ENCODE measurements at regions not wholly inside any gene's neighbourhood (a gene's known extent, or its start where the extent isn't known, plus 50 kb on each side); places are given as distances from the start of the nearest gene placed in this dataset.

- Histone ChIP-seq H3K27me3 (ENCODE audit: insufficient read depth, low read length) (no peaks in the 10 kb centered on the region), H3K9me2 (ENCODE audit: low read depth, low read length) (no peaks in the 10 kb centered on the region), H3K36me3 (ENCODE audit: insufficient read depth, low read length) (no peaks in the 10 kb centered on the region), H3K79me2 (ENCODE audit: insufficient read depth, low read length) (no peaks in the 10 kb centered on the region), H3K27ac (ENCODE audit: low read depth, low read length, poor library complexity, severe bottlenecking) (no peak overlapping the region), H2AFZ (ENCODE audit: low read length) (no peak overlapping the region), H3F3A (ENCODE audit: insufficient read depth, low read length) (no peaks in the 10 kb centered on the region), H3K4me3 (ENCODE audit: low read depth, low read length, poor library complexity, severe bottlenecking) (no peak overlapping the region), H3K4me1 (ENCODE audit: insufficient read depth, low read length, severe bottlenecking) (peaks cover 46% of the 10 kb centered on the region), H3K9me3 (ENCODE audit: low read length) (peaks cover 3% of the 10 kb centered on the region; the same call in 1 of the 2 replicates), H3K4me2 (ENCODE audit: low read length) (no peak overlapping the region), H3K9ac (ENCODE audit: low read length) (no peak overlapping the region), H4K20me1 (ENCODE audit: insufficient read depth, low read length) (no peaks in the 10 kb centered on the region)
- TF ChIP-seq EZH2 (IDR thresholded peaks at IDR 0.05; ENCODE audit: borderline replicate concordance, low read length) (no peak), CTCF (IDR thresholded peaks at IDR 0.05; ENCODE audit: low read length) (no peak)
These were observed 234.3 kb downstream of the TLE3 start for GRCh38 chr15:69863446-69863845.

GRCh38 chr15:69865369-69865768, 232.3 kb downstream of the TLE3 start:
- TF ChIP-seq EZH2 (IDR thresholded peaks at IDR 0.05; ENCODE audit: borderline replicate concordance, low read length) (no peak), CTCF (IDR thresholded peaks at IDR 0.05; ENCODE audit: low read length) (no peak)
- Histone ChIP-seq H3K4me1 (ENCODE audit: insufficient read depth, low read length, severe bottlenecking) (peaks cover 38% of the 10 kb centered on the region), H3K36me3 (ENCODE audit: insufficient read depth, low read length) (no peaks in the 10 kb centered on the region), H3K9ac (ENCODE audit: low read length) (no peak overlapping the region), H3K9me3 (ENCODE audit: low read length) (peaks cover 3% of the 10 kb centered on the region; the same call in 1 of the 2 replicates), H3K4me3 (ENCODE audit: low read depth, low read length, poor library complexity, severe bottlenecking) (no peak overlapping the region), H3K27me3 (ENCODE audit: insufficient read depth, low read length) (no peaks in the 10 kb centered on the region), H3K9me2 (ENCODE audit: low read depth, low read length) (no peaks in the 10 kb centered on the region), H3K4me2 (ENCODE audit: low read length) (no peak overlapping the region), H3K79me2 (ENCODE audit: insufficient read depth, low read length) (no peaks in the 10 kb centered on the region), H3K27ac (ENCODE audit: low read depth, low read length, poor library complexity, severe bottlenecking) (no peak overlapping the region), H3F3A (ENCODE audit: insufficient read depth, low read length) (no peaks in the 10 kb centered on the region), H2AFZ (ENCODE audit: low read length) (no peak overlapping the region), H4K20me1 (ENCODE audit: insufficient read depth, low read length) (no peaks in the 10 kb centered on the region)

GRCh38 chr15:69868756-69869155, 229.0 kb downstream of the TLE3 start:
- Histone ChIP-seq H3K4me3 (ENCODE audit: low read depth, low read length, poor library complexity, severe bottlenecking) (no peak overlapping the region), H2AFZ (ENCODE audit: low read length) (no peak overlapping the region), H3K27ac (ENCODE audit: low read depth, low read length, poor library complexity, severe bottlenecking) (no peak overlapping the region), H4K20me1 (ENCODE audit: insufficient read depth, low read length) (no peaks in the 10 kb centered on the region), H3K9me2 (ENCODE audit: low read depth, low read length) (no peaks in the 10 kb centered on the region), H3K9ac (ENCODE audit: low read length) (no peak overlapping the region), H3K9me3 (ENCODE audit: low read length) (peaks cover 6% of the 10 kb centered on the region; the same call in 1 of the 2 replicates), H3K4me1 (ENCODE audit: insufficient read depth, low read length, severe bottlenecking) (peaks cover 16% of the 10 kb centered on the region), H3K36me3 (ENCODE audit: insufficient read depth, low read length) (peaks cover 2% of the 10 kb centered on the region; the same call in 1 of the 2 replicates), H3K79me2 (ENCODE audit: insufficient read depth, low read length) (no peaks in the 10 kb centered on the region), H3K4me2 (ENCODE audit: low read length) (no peak overlapping the region), H3K27me3 (ENCODE audit: insufficient read depth, low read length) (no peaks in the 10 kb centered on the region), H3F3A (ENCODE audit: insufficient read depth, low read length) (no peaks in the 10 kb centered on the region)
- TF ChIP-seq CTCF (IDR thresholded peaks at IDR 0.05; ENCODE audit: low read length) (no peak), EZH2 (IDR thresholded peaks at IDR 0.05; ENCODE audit: borderline replicate concordance, low read length) (no peak)
